OCI-LY3 (cell line): ENCODE measurements at regions not wholly inside any gene's neighbourhood (a gene's known extent, or its start where the extent isn't known, plus 50 kb on each side); places are given as distances from the start of the nearest gene placed in this dataset.

ENCODE experiments used
- CTCF ChIP-seq: fragments of 200-600, 300-600 bp; sonication (generic); IDR thresholded peaks from 2 replicates; pipeline ENCODE4 v1.5.1; 2014; ENCODE audit warnings: antibody characterized with exemption, low read length, low read depth
- EZH2phosphoT487 ChIP-seq: fragments of 200-600 bp; shearing (Covaris generic); IDR thresholded peaks from 2 replicates; pipeline ENCODE4 v1.6.1; 2018; ENCODE audit warnings: antibody characterized with exemption, mixed run types, low read depth

- no peak for TF ChIP-seq CTCF
- TF ChIP-seq EZH2phosphoT487, result no peak
These were observed 659.5 kb upstream of the MBL2 start for GRCh38 chr10:53432035-53432434.
